HS-27A (cell line): ENCODE measurements at regions not wholly inside any gene's neighbourhood (a gene's known extent, or its start where the extent isn't known, plus 50 kb on each side); places are given as distances from the start of the nearest gene placed in this dataset.

Source experiments
- DNase-seq: peaks from one replicate; pipeline ENCODE4 v3.0.0-alpha.2; 2012; ENCODE audit warnings: low read depth, missing footprints

DNA sequence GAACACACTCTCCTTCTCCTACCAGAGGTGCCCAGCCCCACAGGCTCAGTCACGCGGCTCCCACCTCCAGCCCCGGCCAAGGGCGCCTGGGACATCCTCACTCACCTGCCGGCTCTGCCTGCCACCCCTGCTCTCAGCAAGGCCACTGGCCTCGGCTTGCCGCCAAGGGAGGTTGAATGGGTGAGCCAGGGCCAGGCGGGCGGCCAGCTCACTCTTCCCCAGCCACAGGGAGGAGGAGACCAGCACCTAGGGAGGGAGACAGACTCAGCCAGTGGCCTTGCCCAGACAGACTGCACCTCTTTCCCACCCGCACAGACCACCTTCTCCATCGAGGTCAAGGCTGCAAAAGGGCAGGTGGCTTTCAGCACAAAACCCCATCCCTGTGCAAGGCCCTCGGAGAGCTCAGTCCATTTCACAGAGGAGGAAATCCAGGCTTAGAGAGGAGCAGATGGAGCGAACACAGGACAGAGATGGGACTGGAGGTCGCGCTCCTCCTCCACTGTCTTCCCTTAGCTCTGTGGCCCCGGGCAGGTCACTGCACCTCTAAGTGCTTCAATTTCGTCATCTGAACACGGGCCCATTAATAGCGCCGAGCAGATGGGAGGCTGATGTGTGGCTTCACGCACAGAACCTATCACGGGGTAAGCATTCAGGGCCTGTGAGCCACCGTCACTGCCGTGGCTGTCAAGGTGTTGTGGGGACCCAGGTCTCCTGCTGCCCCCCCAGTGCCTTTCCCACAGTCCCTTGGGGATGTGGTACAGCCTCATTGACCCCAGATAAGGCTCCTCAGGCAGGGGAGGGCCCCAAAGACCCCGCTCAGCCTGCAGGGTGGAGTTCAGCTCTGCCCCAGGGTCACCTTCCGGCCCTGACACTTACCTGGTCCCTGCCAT, 56.1 kb downstream of the RMI2 start:
- DNase-seq, result no peak

DNA sequence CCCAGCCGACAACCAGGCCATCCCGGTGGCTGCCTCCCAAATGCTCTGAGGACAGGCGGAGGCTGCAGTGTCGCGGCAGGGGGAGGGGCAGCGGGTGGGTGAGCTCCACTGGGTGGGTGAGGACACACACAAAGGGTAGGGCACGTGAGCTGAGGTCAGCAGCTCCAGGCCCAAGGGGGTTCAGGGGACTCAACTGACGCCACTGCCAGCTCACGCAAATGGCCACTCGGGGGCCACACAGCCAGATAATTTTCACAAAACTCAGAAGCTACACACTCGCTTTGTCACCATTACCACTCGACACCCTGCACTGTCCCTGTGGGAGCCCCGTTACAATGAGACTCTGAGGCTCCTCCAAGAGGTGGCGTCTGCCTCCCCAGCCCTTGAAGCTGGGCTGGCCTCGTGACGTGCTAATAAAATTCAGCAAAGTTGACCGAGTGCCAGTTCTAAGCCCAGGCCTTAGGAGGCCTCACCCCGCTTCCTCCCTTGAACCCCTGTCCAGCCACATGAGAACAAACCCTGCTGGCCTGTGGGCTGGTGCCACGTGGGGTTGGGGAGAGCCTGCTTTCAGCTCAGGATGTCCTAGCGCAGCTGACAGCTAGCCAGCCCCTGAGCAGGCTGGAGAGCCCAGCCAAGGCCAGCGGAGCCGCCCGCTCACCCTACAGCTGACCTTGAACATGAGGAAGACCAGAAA, 56.9 kb downstream of the RMI2 start:
- no peak for DNase-seq

DNA sequence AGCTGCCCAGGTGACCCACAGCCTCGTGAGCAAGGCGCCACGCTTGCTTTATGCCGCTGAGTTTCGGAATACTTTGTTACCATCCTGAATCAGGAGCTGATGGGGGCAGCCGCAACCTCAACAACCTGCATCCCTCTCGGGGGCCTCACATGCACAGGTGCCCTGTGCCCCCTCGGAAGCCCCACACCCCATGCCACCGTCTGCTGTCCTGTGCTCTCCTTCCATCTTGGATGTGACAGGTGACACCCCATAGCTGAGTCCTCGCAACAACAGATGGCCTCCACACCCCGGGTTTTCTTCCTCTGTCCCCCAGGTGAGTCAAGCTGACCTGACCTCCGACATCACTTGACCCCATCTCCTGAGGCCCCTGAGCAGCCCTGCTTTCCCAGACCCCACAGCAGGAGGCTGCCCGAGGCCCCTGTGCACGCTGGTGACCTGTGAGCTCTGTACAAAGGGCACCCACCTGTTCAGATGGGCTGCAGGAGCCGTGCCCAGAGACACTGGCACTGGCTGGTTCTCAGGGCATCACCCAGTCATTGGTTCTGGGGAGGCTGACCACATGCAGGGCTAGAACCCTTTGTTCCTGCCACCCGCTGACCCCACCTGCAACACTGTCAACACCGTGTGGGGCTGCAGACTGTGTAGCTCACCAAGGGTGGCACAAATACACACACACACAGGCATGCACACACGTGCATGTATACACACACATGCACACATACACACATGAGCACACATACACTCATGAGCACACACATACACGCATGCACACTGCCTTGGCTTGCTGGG, 57.7 kb downstream of the RMI2 start:
- DNase-seq, result no peak

DNA sequence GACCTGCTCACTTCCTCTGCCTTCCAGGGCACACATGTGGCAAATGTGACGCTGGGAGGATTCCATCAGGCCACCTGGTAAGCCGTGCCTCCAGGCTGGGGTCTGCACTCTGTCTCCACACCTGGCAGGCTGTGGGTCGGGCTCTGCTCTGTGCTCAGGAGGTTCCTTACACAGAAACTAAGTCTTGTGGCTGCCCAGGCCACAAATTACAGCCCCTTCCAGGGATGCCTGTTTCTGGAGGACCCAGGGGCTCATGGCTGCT, 58.2 kb downstream of the RMI2 start:
- no peak for DNase-seq

DNA sequence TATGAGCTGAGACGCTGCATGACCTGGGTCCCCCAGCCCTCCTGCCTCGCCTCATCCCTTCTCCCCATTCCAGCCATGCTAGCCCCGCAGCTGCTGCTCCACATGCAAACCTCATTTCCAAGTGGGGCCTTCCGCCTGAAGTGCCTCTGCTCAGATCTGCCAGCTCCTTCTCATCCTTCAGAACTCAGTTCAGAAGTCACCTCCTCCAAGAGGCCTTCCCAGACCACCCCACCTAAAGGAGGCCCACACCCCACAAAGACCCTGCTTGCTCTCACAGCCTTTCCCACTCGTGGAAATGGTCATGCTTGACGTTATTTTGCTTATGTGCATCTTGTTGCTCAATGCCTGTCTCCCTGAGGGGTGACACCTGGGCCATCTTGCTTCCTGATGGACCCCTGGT, 58.7 kb downstream of the RMI2 start:
- DNase-seq, result no peak

- no peak for DNase-seq
Measured at GRCh38 chr16:11404603-11405002, 59.3 kb downstream of the RMI2 start.

- DNase-seq, result no peak
Measured at GRCh38 chr16:11405331-11406176, 60.3 kb downstream of the RMI2 start.

DNA sequence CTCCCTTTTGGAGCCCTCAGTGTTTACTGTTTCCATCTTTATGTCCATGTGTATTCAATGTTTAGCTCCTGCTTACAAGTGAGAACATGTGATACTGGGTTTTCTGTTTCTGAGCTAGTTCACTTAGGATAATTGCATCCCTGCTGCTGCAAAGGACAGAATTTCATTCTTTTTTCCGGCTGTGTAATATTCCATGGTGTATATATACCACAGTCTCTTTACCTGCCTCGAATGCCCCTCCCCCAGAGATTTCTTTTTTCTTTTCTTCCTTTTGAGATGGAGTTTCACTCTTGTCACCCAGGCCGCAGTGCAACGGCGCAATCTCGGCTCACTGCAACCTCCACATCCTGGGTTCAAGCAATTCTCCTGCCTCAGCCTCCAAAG, 60.9 kb downstream of the RMI2 start:
- DNase-seq, result no peak

- peak; percentile 49 for DNase-seq
Measured at GRCh38 chr16:11407047-11407982, 62.1 kb downstream of the RMI2 start.

GRCh38 chr16:11408216-11408615, 63.0 kb downstream of the RMI2 start:
- no peak for DNase-seq

DNA sequence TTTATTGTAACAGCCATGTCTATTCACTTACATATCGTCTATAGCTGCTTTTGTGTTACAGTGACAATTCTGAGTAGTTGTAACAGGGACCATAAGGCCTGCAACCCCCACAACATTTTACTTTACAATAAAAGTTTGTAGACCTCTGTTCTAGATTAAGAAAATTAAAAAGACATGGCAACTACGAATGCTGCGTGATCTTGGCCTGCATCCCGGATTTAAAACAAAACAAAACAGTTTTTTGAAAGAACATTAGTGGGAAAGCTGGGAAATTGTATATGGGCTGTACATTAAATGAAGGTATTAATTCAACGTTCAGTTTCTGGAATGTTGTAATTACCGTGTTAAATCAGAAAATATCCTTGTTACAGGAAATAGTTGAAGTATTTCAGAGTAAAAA, 64.1 kb downstream of the RMI2 start:
- DNase-seq, result no peak

GRCh38 chr16:11410376-11411058, 65.3 kb downstream of the RMI2 start:
- DNase-seq, result no peak

DNA sequence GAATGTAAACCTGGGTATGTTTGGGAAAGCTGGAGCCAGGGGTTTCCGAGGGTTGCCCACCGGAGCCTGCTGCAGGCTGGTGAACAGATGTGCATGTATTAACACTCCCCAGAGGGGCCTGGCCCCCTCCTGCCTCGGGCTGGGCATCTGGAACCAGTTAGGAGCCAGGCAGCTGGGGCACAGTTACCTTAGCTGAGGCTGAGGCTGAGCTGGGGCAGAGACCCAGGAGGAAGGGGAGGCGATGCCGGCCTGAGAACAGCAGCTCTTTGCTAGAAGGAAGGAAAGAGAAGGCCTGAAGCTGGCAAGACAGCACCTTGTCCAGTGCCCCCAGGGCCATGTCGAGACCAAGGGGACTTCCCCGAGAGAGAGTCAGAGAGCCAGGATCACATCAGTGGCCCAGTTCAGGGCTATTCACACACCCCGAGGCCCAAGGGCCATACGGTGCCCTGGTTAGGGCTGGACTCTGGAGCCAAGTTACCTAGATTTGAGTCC, 65.8 kb downstream of the RMI2 start:
- DNase-seq, result no peak

- DNase-seq, result no peak
Measured at GRCh38 chr16:11412175-11412904, 67.1 kb downstream of the RMI2 start.

DNA sequence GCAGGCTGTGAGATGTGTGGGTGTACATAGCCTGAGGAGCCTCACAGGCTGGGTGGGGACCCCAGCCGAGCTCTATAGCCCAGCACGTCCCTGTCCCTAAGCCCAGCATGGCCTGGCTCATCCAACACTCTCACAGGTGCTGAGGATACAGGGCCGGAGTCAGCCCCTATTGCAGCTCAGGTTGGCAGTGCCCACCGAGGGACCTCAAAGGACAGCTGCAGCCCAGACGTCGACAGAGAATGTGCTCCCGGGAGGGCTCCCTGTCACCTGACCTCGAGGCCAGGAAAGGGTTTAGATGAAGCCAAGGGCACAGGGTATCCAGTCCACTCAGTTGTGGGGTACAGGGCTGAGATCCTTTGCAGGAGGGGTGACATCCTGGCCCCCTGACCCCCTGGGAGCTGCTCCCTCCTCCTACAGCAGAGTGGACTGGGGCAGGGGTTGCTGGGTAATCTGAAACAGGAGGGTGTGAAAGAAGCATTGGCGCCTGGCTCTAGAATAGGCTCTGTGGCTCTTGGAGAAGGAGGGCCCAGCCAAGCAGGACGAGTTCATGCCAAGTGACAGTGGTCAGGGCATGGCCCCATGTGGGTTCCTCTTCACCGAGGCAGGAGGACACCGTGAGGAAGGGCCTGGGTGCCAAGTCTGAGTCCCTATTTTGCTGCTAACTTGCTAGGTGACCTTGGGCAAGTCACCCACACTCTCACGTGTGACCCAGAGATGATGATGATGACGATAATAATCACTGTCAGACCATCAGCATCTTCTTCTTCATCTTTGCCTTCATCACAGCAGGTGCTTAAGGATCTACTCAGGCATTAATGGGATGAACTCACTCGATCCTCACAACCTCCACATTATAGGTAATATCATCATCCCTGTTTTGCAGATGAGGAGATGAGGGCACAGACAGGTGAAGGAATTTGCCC, 68.0 kb downstream of the RMI2 start:
- DNase-seq, result no peak

- no peak for DNase-seq
Measured at GRCh38 chr16:11413907-11414595, 68.8 kb downstream of the RMI2 start.
